GM19240 (cell line): ENCODE measurements at regions not wholly inside any gene's neighbourhood (a gene's known extent, or its start where the extent isn't known, plus 50 kb on each side); places are given as distances from the start of the nearest gene placed in this dataset.

Source experiments
- DNase-seq: peaks from one replicate; pipeline ENCODE4 v3.0.0; 2011; ENCODE audit warnings: low spot score; ENCODE audit not compliant: insufficient read length

DNA sequence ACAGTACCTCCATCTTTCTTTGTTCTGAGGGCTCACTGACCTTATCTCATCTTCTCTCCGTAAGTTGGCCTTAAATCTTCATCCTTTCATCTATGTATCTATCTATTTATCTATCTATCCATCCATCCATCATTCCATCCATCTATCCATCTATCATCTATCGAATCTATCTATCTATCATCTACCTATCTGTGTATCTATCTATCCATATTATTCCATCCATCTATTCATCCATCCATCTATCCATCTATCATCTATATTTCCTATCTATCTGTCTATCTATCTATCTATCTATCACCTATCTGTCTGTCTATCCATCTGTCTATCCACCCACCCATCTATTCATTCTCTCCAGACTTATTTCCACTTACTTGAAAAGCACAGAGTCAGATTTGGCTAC is 147.3 kb upstream of the PMEPA1 start:
- no peak for DNase-seq

- no peak for DNase-seq
Observed at GRCh38 chr20:57856658-57857057, 146.8 kb upstream of the PMEPA1 start.

DNA sequence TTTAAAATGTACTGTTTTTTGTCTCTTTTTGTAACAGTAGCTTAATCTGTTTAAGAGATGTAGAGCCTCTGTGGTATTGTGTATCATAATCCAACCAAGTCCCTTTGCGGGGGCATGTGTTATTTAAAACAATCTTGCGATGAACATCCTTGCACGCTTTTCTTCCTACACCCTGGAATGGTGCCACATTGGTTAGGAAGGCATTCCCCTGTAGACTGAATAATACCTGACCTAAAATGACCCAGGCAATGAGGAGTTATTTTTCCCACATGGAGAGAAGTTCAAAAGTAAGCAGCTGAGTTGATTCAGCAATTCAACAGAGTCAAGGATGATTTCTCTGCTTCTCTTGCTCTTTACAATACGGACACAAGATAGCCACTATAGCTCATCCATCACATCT is 142.0 kb upstream of the PMEPA1 start:
- DNase-seq: no peak

DNA sequence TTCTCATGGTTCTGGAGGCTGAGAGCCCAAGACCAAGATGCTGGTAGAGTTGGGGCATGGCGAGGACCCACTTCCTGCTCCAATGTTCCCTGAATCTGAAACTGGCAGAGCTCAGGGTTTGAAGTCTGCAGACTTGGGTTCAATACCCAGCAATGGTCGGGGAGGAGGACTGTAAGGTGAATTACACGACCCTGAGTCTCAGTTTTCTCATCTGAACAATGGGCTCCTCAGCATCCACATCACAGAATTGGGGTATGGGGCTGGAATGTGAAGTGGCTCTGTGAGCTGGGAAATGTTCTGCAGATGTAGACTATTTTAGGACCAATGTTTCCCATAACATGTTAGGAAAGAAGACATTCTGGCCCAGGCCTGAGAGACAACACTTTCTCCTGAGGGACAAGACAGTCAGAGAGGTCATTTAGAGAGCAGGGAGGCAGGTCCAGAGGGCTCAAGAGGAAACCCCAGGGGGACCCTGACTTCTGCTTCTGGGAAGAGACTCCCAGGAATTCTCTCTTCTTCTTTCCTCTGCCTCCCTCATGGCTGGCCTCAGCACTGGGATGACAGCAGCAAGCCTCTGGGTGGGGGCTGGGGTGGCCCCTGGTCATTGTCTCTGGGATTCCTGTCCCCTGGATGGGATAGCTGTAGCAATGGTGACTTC is 141.3 kb upstream of the PMEPA1 start:
- DNase-seq: no peak

DNA sequence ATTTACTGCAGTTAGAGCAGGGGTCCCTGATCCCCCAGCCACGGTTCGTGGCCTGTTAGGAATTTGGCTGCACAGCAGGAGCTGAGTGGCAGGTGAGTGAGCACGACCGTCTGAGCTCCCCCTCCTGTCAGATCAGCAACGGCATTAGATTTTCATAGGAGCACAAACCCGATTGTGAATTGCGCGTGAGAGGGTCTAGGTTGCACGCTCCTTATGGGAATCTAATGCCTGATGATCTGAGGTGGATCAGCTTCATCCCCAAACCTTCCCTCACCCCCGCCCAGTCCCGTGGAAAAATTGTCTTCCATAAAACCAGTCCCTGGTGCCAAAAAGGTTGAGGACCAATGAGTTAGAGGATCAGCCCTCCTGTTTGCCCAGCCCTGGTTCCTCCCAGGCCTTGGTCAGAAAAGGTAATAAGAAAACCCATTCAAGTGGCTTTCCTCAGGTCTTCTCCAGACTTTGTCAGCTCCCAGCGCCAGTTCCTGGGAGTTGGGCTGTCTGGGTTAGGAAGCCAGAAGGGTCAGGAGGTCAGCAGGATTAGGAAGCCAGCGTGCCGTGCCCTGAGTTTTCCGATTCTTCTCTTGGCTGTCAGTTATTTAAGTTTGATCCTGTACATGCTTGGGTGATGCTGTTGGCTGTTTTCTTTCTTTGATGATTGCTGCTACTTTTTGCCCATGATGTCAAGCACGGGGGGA is 139.9 kb upstream of the PMEPA1 start:
- DNase-seq: no peak

- DNase-seq: no peak
Observed at GRCh38 chr20:57849121-57849520, 139.3 kb upstream of the PMEPA1 start.

GRCh38 chr20:57848282-57848681 is 138.5 kb upstream of the PMEPA1 start:
- DNase-seq: no peak

- DNase-seq: no peak
Observed at GRCh38 chr20:57847104-57847503, 137.3 kb upstream of the PMEPA1 start.

DNA sequence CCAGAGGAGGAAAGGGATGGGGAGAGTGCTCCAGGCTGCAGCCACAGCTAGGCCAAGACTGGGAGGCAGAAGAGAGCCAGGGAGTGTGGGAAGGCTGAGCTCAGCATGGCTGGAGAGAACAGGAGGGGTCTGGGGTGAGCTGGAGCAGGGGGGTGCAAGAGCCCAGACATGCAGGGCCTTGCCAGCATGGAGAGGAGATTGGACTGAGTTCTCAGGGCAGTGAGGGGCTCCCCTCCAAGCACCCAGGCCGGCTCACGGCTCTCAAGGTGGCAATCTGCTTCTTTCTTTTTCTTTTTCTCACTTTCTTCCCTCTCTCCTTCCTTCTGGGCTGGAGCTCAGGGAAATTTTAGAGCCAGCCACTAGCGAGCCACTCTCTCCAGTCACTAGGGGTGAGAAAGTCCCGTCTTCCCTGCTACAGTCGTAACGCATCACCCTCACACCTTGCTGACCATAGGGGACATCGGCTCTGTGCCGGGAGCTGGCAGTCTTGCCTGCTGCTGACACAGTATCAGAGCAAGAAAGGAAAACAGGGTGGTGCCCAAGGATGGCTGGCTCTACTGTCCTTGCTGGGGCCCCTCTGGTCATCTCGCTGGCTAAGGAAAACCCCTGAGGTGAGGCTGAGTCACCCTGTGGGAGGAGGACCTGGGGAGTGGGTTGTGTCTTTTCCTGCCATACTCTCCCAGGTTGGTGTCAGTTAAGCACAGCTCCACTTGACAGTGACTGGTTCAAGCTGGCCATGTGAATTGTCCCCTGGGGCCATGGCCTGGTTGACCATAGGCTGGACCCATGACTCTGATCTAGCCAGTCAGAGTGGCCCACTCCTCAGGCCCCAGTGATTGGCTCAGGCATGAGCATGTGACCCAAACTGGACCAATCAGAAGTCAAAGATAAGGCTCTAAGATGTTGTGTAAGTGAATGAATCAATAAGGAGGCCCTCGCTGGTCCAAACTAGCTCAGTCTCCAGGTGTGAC is 135.1 kb upstream of the PMEPA1 start:
- no peak for DNase-seq

DNA sequence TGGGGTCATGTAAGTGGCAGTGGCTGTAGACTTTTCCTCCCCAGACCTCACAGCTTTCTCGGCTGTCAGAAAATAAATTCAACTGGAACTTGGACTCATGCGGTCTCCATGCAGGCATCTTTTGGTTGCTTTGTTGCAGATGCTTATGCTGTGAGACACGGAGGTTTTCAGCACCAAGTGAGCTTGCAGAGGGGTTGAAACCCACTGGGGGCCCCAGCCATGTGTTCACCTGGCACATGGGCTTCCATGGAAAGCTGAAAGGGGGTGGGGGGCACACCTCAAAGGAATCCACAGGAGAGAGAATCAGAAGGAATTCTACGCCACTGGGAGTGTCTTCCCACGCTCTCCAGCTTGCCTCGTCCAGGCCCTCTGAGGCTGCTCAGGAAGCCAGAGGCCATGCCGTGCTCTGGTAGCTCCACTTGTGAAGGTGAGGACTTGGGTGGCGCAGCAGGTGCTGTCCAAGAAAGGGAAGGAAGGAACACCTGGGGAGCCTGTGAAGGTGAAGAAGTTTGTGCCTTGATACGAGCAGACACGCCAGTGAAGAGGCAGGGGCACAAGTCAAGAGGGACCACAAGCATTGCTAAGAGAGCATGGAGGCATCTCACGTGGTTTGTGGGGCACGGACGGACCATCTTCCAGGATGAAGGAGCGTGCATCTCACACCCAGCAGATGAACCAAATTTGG is 134.3 kb upstream of the PMEPA1 start:
- no peak for DNase-seq

- no peak for DNase-seq
Observed at GRCh38 chr20:57842720-57843119, 132.9 kb upstream of the PMEPA1 start.

DNA sequence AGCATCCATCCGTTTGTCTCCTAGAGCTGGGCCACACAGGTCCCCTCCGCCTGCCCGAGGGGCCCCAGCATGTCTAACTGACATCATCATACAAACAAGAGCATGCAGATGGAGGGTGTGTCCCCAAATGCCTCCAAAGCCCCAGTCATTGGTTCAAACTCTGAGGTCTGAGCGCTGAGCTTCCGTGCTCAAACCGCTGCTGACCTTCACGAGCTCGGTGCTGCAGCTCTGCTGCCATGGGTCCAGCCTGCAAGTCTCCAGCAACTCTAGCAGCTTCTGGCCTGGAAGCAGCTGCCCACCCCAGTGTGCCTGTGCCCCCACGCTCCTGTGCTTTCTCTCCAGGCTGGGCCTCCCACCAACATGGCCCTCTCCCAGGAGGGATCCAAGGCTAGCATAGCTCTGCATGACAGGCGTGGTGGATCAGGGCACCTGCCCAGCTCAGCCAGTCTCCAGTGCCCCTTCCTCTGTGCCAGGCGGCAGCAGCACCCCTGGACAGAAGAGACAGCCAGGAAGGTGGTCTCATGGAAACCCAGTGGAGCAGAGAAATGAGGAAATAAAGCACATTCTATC is 131.6 kb upstream of the PMEPA1 start:
- no peak for DNase-seq

DNA sequence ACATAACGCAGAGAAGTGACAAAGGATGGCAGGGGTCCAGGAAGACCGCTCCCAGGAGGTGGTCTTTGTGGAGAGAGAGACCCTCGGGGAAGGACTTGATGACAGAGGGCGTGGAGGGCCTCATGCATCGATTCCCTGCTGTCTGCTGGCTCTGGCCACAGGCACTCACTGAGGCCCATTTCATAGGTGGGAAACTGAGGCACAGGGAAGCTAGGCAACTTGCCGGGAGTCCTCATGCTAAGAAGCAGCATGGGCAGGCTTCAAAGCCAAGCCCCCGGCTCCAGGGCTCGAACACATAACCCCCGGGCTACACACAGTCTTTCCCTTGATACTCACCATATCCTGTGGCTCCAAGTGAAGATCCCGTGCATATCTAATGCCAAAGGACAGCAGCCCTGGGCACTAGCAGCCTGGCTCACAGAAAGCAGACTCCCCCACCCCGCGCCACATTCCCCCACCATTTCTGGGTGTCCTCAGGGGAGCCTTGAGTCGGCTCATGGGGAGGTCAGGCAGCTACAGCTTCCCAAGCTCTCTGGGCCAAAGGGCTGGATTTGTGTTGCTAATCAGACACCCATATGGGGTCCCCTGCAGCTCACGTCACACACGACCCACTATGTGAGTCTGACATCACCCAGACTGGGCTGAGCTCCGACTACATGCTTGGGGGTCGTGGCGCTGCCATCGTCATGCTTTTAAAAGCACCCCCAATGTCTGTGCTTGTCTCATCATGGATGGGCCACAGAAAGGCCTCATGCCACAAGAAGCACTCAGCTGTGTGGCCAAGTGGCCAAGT is 130.9 kb upstream of the PMEPA1 start:
- DNase-seq: no peak

GRCh38 chr20:57840066-57840465 is 130.3 kb upstream of the PMEPA1 start:
- no peak for DNase-seq

DNA sequence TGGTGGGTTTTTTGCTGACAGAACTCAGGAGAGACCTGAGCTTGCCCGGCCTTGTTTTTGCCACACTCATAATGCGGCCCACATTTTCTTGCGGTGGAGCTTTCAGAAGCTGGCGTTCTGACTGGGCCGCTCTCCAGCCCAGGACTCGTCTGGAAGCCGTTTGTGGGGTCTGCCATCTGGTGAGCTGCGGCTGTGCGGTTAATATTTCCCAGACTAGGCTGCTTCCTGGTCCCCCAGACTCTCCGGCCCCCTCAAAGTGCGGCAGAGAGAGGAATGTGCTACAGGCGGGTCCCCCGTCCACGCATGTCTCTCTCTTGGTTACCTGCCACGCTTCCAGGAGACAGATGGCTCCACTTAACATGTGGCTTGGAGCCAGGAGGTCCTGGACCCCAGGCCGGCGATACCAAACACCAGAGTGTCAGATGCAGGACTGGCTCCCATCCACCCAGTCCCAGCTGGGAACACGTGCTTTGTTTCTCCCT is 128.9 kb upstream of the PMEPA1 start:
- no peak for DNase-seq

- no peak for DNase-seq
Observed at GRCh38 chr20:57837208-57838035, 127.6 kb upstream of the PMEPA1 start.

- no peak for DNase-seq
Observed at GRCh38 chr20:57835588-57836455, 126.0 kb upstream of the PMEPA1 start.

GRCh38 chr20:57835074-57835452 is 125.2 kb upstream of the PMEPA1 start:
- no peak for DNase-seq
